Vagina (tissue), 2 donors: ENCODE measurements at regions not wholly inside any gene's neighbourhood (a gene's known extent, or its start where the extent isn't known, plus 50 kb on each side); places are given as distances from the start of the nearest gene placed in this dataset.

Experiments used
- POLR2A ChIP-seq, 2 donors: fragments of 450-650 bp; IDR thresholded peaks; one replicate each; pipeline ENCODE4 v1.6.1; 2017; ENCODE audit warnings: antibody characterized with exemption in 2 of 2, mild to moderate bottlenecking in 2 of 2, moderate library complexity in 2 of 2
- POLR2AphosphoS5 ChIP-seq, 2 donors: sonication (generic); formaldehyde crosslinking; IDR thresholded peaks; one replicate each; pipeline ENCODE4 v1.9.0; 2017; ENCODE audit warnings: antibody characterized with exemption in 2 of 2, mild to moderate bottlenecking in 2 of 2, low read depth in 1 of 2; ENCODE audit not compliant: insufficient read depth in 1 of 2
- TF ChIP-seq, protein P1 (sequence below), 3 experiments: fragments of 450-650 bp in 2 of 3; fragments of 200-600 bp in 1 of 3; sonication (generic) in 1 of 3; IDR thresholded peaks; one replicate each; pipeline ENCODE4 v1.5.1; 2017 to 2019; ENCODE audit warnings: antibody characterized with exemption in 3 of 3, mild to moderate bottlenecking in 2 of 3, moderate library complexity in 2 of 3

DNA sequence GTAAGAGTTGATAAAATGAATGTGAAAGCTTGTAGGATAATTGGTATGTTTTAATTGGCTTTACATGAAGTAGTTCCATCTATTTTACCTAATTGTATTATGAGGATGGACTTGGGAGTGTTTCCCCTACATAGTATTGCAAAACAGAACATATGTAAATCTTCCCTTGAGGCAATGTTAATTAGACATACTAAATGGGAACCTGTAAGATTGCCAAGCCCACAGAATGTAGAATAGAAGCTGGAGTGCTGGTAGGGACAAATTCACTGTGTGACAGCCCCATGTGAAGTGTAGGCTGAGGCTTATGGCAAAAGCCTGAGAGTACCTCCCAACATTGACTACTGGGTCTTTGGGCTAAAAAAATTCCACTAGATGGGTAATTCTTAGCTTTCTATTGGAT, 615.0 kb upstream of the AMOT start:
- TF ChIP-seq POLR2A (IDR thresholded peaks at IDR 0.05) (no peak), POLR2AphosphoS5 (IDR thresholded peaks at IDR 0.05; ENCODE audit: insufficient read depth in 1 of 2, low read depth in 1 of 2) (no peak)
- TF ChIP-seq, protein P1, sequence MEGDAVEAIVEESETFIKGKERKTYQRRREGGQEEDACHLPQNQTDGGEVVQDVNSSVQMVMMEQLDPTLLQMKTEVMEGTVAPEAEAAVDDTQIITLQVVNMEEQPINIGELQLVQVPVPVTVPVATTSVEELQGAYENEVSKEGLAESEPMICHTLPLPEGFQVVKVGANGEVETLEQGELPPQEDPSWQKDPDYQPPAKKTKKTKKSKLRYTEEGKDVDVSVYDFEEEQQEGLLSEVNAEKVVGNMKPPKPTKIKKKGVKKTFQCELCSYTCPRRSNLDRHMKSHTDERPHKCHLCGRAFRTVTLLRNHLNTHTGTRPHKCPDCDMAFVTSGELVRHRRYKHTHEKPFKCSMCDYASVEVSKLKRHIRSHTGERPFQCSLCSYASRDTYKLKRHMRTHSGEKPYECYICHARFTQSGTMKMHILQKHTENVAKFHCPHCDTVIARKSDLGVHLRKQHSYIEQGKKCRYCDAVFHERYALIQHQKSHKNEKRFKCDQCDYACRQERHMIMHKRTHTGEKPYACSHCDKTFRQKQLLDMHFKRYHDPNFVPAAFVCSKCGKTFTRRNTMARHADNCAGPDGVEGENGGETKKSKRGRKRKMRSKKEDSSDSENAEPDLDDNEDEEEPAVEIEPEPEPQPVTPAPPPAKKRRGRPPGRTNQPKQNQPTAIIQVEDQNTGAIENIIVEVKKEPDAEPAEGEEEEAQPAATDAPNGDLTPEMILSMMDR (IDR thresholded peaks at IDR 0.05) = no peak
